Ectodermal cell (in vitro differentiated cells): ENCODE measurements at regions not wholly inside any gene's neighbourhood (a gene's known extent, or its start where the extent isn't known, plus 50 kb on each side); places are given as distances from the start of the nearest gene placed in this dataset.

Source experiments
- H3K27ac ChIP-seq: 2 replicates; pipeline ENCODE4 v1.7.0; 2013; ENCODE audit warnings: mild to moderate bottlenecking, low read depth, low read length; ENCODE audit not compliant: insufficient read depth, poor library complexity, severe bottlenecking
- H3K27me3 ChIP-seq: 2 replicates; pipeline ENCODE4 v1.7.0; 2013; ENCODE audit warnings: mild to moderate bottlenecking, low read length; ENCODE audit not compliant: insufficient read depth, control insufficient read depth, poor library complexity, severe bottlenecking
- H3K36me3 ChIP-seq: one replicate; pipeline ENCODE4 v1.7.0; 2013; ENCODE audit warnings: low read length; ENCODE audit not compliant: control insufficient read depth, insufficient read depth
- H3K4me1 ChIP-seq: one replicate; pipeline ENCODE4 v1.7.0; 2013; ENCODE audit warnings: low read length; ENCODE audit not compliant: control insufficient read depth, insufficient read depth
- H3K4me3 ChIP-seq: 2 replicates; pipeline ENCODE4 v1.7.0; 2013; ENCODE audit warnings: low read depth, low read length, control low read depth; ENCODE audit not compliant: insufficient read depth
- H3K9me3 ChIP-seq: 2 replicates; pipeline ENCODE4 v1.7.0; 2013; ENCODE audit warnings: mild to moderate bottlenecking, low read length, moderate library complexity; ENCODE audit not compliant: control insufficient read depth
- WGBS, 2 experiments: methylation state at CpG; one replicate each; pipeline ENCODE4 v1.1.7; 2013; ENCODE audit warnings: missing lambda C conversion rate in 2 of 2; 5-methylcytosine and 5-hydroxymethylcytosine counted together

- no peaks in the 10 kb centered on the region for H3K4me1 ChIP-seq
- WGBS, 2 experiments, result 70 to 77% methylated on average over 1 of the region's 1 CpG
- no peaks in the 10 kb centered on the region for H3K27me3 ChIP-seq
- no peak overlapping the region for H3K4me3 ChIP-seq
- no peaks in the 10 kb centered on the region for H3K36me3 ChIP-seq
- H3K27ac ChIP-seq, result no peak overlapping the region
- no peaks in the 10 kb centered on the region for H3K9me3 ChIP-seq
These were observed 234.9 kb downstream of the HGF start for GRCh38 chr7:81534996-81535395.

GRCh38 chr7:81534446-81534845 is 235.4 kb downstream of the HGF start:
- Histone ChIP-seq H3K36me3 (no peaks in the 10 kb centered on the region), H3K4me3 (no peak overlapping the region), H3K4me1 (no peaks in the 10 kb centered on the region), H3K27me3 (no peaks in the 10 kb centered on the region), H3K27ac (no peak overlapping the region), H3K9me3 (no peaks in the 10 kb centered on the region)
- WGBS, 2 experiments, result 95 to 98% methylated on average over 2 of the region's 3 CpGs

GRCh38 chr7:81533931-81534330 is 235.9 kb downstream of the HGF start:
- Histone ChIP-seq H3K36me3 (no peaks in the 10 kb centered on the region), H3K27ac (no peak overlapping the region)

GRCh38 chr7:81533426-81533825 is 236.4 kb downstream of the HGF start:
- H3K9me3 ChIP-seq, result no peaks in the 10 kb centered on the region

More at GRCh38 chr7:81533931-81534330, 235.9 kb downstream of the HGF start:
- Histone ChIP-seq H3K27me3 (no peaks in the 10 kb centered on the region), H3K4me1 (no peaks in the 10 kb centered on the region), H3K9me3 (no peaks in the 10 kb centered on the region), H3K4me3 (no peak overlapping the region)

GRCh38 chr7:81529785-81530184 is 240.1 kb downstream of the HGF start:
- 85 to 91% methylated on average over 1 to 2 of the region's 2 CpGs for WGBS, 2 experiments
- no peaks in the 10 kb centered on the region for H3K27me3 ChIP-seq

More at GRCh38 chr7:81533426-81533825, 236.4 kb downstream of the HGF start:
- no peaks in the 10 kb centered on the region for H3K27me3 ChIP-seq
- H3K36me3 ChIP-seq, result no peaks in the 10 kb centered on the region
- H3K4me3 ChIP-seq, result no peak overlapping the region
- H3K4me1 ChIP-seq, result no peaks in the 10 kb centered on the region
- H3K27ac ChIP-seq, result no peak overlapping the region

GRCh38 chr7:81527651-81528050 is 242.2 kb downstream of the HGF start:
- WGBS, 2 experiments, result 93 to 94% methylated on average over 2 of the region's 2 CpGs
- H3K9me3 ChIP-seq, result no peaks in the 10 kb centered on the region

More at GRCh38 chr7:81529785-81530184, 240.1 kb downstream of the HGF start:
- Histone ChIP-seq H3K36me3 (no peaks in the 10 kb centered on the region), H3K27ac (no peak overlapping the region), H3K9me3 (no peaks in the 10 kb centered on the region), H3K4me3 (no peak overlapping the region), H3K4me1 (no peaks in the 10 kb centered on the region)

GRCh38 chr7:81526971-81527370 is 242.9 kb downstream of the HGF start:
- no peaks in the 10 kb centered on the region for H3K27me3 ChIP-seq
- no peaks in the 10 kb centered on the region for H3K36me3 ChIP-seq
- H3K9me3 ChIP-seq, result no peaks in the 10 kb centered on the region
- WGBS, 2 experiments, result 100% methylated on average over 1 of the region's 1 CpG; no CpG with 5 or more reads in 1 of the 2 experiments
- H3K27ac ChIP-seq, result no peak overlapping the region
- H3K4me1 ChIP-seq, result no peaks in the 10 kb centered on the region
- H3K4me3 ChIP-seq, result no peak overlapping the region

More at GRCh38 chr7:81527651-81528050, 242.2 kb downstream of the HGF start:
- Histone ChIP-seq H3K4me1 (no peaks in the 10 kb centered on the region), H3K4me3 (no peak overlapping the region), H3K36me3 (no peaks in the 10 kb centered on the region), H3K27me3 (no peaks in the 10 kb centered on the region), H3K27ac (no peak overlapping the region)

GRCh38 chr7:81525841-81526240 is 244.0 kb downstream of the HGF start:
- Histone ChIP-seq H3K4me1 (no peaks in the 10 kb centered on the region), H3K9me3 (no peaks in the 10 kb centered on the region), H3K27me3 (no peaks in the 10 kb centered on the region), H3K4me3 (no peak overlapping the region), H3K27ac (no peak overlapping the region), H3K36me3 (no peaks in the 10 kb centered on the region)

- H3K4me1 ChIP-seq, result no peaks in the 10 kb centered on the region
- H3K9me3 ChIP-seq, result no peaks in the 10 kb centered on the region
- no peaks in the 10 kb centered on the region for H3K27me3 ChIP-seq
- no peaks in the 10 kb centered on the region for H3K36me3 ChIP-seq
- H3K4me3 ChIP-seq, result no peak overlapping the region
- no peak overlapping the region for H3K27ac ChIP-seq
- WGBS, 2 experiments, result no CpG with 5 or more reads among the region's 1 CpG
These were observed 250.0 kb downstream of the HGF start for GRCh38 chr7:81519886-81520285.

GRCh38 chr7:81516898-81517297 is 252.9 kb downstream of the HGF start:
- Histone ChIP-seq H3K4me3 (no peak overlapping the region), H3K9me3 (no peaks in the 10 kb centered on the region), H3K27me3 (no peaks in the 10 kb centered on the region), H3K36me3 (no peaks in the 10 kb centered on the region), H3K27ac (no peak overlapping the region), H3K4me1 (no peaks in the 10 kb centered on the region)

GRCh38 chr7:81515009-81515408 is 254.8 kb downstream of the HGF start:
- 100% methylated on average over 1 of the region's 1 CpG for WGBS, 2 experiments
- Histone ChIP-seq H3K36me3 (no peaks in the 10 kb centered on the region), H3K4me3 (no peak overlapping the region), H3K9me3 (no peaks in the 10 kb centered on the region), H3K27ac (no peak overlapping the region), H3K4me1 (no peaks in the 10 kb centered on the region), H3K27me3 (no peaks in the 10 kb centered on the region)
